Suppressor macrophage treated with lipopolysaccharide for 1 hour (primary cell): ENCODE measurements at regions not wholly inside any gene's neighbourhood (a gene's known extent, or its start where the extent isn't known, plus 50 kb on each side); places are given as distances from the start of the nearest gene placed in this dataset.
A peak's percentile ranks its signal among the peaks of the same experiment; 100 is the strongest.
"Not testable (repeated sequence)": the region's sequence is repeated elsewhere in the genome, so short reads cannot be mapped to it uniquely, and the experiment has no call there.

ENCODE experiments used
- DNase-seq, 3 donors: peaks; one replicate each; pipeline ENCODE4 v3.0.0-alpha.2; 2020 to 2022

DNA sequence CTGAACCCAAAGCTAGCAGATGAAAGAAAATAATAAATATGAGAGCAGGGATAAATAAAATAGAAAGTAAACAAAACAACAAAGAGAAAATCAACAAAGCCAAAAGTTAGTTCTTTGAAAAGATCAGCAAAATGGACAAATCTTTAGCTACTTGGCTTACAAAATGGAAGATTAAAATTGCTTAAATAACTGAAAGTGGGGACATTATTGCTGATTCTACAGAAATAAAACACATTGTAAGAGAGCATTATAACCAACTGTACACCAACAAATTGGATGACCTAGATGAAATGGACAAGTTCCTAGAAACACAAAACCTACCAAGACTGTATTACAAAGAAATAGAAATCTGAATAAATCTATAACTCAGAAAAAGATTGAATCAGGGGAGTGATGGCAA, 238.3 kb upstream of the C1orf87 start:
- DNase-seq, result no peak

DNA sequence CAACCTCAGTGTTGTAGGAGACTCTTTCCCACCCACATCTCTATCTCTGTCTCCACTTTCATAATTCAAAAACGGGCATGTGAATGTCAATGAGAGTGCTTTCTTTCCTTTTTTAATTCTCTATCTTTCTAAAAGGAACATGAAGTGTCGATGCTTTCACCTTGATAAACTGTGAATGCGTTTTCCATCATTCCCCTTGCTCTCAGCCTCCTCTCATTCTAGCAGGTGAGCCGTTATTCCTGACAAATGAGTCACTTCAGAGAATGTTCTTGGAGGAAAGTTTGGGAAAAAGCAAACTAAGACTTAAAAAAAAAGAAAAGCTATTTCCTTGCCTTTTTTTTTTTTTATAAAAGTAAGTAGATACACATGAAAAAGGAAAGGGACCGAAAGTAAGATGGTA, 226.0 kb upstream of the C1orf87 start:
- no peak for DNase-seq

DNA sequence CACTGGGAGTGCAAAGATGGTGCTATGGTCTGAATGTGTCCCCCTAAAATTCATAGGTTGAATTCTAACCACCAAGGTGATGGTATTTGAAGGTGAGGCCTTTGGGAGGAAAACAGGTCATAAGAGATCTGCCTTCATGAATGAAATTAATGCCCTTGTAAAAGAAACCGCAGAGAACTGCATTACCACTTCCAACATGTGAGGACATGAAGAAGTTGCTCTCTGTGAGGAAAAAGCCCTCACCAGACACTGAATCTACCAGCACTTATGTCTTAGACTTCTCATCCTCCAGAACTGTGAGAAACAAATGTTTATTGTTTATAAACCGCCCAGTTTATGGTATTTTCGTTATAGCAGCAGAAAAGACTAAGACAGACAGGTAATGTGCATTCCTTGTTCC, 224.7 kb upstream of the C1orf87 start:
- DNase-seq, result no peak

DNA sequence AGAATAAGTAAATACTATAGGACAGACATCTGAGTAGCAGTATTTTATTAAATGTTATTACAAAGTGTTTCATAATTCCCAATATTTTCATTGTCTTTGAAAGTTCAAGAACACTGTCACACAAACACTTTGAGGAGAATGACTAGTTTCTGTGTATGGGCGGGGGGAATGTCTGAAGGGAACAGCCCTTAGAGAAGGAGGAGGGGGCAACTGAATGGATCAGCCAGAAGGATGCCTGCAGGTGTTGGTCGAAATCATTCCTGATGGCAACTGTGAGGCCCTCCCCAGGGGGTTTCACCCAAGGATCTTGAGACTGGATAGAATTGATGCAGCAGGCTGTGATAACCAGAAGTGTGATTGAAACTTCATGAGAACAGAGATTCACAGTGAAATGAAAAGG, 223.2 kb upstream of the C1orf87 start:
- no peak for DNase-seq

DNA sequence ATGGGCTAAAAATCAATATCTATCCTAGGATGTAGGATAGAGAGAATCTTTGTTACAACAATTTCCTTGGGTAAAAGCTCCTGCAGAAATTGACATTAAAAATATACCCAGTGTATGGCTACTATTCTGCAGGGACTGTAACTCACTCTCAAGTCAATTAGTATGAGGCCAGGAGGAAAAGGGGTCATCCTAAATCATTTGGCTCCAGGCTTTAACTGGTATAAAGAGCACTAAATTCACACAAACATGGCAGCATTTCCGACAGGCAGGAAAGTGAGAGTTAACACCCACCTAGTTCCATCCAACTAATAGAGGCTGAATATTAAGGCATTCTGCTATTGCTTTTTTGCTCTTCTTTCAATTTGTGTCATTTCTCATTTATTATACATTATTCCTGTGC, 218.6 kb upstream of the C1orf87 start:
- no peak for DNase-seq

DNA sequence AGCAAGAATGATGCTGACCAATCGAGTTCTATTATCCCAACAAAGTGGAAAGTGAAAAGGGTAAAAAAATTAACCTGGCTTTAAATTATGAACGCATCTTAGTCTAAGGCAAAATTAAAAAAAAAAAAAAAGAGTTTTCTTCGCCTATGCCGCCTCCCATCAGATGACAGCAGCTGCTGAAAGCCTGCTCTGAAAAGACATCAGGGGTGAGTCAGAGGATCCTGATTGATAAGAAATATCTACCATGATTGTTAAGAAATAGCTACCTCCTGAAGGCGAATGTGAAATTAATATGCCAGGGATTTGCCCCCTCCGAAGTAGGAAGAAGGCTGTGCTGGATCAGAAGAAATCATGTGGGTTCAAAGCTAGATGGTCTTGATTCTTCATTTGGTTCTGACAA, 216.8 kb upstream of the C1orf87 start:
- DNase-seq, result no peak

DNA sequence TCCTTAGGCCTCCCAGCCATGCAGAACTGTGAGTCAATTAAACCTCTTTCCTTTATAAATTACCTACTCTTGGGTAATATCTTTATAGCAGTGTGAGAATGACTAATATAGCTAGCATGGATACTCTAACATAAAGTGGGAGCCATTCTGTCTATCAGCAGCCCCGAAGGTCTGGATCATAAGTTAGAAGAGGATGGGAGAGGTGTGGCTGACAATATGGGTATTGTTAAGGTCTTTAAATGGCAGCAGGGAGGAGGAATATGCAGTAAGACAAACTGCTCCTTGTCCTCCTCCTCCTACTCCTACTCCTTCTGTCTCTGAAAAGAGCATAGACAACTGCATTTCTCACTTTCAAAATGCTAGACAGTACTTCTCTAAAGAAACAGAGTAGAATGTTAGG, 214.0 kb upstream of the C1orf87 start:
- DNase-seq, result no peak

DNA sequence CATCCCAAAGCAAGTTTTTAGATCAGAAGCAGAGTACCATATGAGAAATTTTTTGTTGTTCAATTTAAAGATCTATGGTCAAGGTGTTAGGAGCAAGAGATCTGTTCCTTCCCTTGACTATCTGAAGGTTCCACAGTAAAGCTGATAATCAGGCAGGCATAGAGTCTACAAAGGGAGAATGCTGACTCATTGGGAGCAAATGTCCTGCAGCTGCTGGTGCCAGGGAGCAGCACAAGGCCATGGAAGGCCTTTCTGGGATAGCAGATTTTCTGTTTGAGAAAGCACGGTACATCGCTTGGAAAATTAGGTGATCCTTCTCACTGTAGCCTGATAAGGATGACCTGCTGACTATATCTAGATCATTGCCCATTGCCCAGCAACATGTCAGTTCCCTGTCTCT, 210.1 kb upstream of the C1orf87 start:
- DNase-seq, result no peak

DNA sequence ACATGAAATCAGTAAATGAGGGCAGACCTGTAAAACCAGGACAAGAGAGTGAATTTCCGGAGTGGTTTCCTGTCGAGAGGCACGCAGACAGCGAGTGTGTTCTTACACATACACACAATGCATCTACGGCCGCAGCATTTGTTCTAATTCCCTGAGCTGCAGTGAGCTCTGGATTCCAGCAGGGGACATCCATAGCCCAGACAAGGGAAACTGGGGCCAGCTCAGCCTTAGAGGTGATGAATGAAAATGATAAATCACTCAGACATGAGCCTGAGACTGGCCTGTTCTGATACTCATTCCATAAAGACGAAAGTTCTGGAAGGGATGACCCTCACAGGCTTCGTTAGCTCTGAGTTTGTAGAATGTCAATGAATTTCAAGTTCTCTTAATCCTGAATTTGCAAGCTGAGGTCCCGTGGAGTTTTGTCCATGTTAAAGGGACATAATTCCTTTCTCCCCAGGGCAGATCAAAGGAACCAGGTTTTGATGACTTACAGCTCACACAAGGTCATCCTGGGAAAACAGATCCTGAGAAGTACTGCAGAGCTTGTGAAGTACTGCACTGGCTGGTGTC, 207.9 kb upstream of the C1orf87 start:
- peak; percentile 54 to 64 (median 57) for DNase-seq

DNA sequence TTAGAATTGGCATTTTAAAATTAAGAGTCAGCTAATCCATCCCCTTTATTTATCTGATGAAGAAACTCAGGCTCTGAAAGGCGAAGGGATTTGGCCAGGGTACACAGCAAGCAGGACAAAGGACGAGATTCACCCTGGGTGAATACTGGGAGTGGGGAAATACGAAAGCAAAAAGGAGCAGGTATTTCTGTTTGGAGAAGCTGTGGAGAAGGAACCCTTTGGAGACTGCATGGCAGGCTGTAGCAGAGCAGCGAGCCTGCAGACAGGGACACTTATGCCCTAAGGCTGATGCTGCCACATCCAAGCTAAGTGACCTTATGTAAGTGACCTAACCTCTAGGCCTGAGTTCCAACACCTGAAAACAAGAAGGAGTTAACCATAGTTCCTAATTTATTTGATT, 207.2 kb upstream of the C1orf87 start:
- no peak for DNase-seq

DNA sequence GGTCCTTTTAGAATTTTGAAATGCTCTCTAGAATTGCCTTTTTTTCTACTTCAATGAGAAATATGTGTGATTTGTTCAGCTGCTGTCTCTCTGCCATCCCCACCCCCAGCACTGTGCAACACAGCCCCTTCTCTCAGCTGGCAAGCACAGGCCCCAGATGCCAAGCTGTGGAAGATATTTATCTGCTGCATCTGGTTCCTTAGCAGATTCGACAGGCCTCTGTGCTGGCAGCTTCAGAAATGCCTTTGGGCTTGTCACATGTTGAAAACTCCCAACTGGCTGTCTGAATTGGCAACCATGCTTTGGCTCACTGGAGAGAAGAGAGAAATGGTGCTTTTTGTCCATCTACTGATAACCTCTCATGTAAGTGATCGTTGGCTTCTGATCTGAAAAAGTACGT, 206.7 kb upstream of the C1orf87 start:
- no peak for DNase-seq

DNA sequence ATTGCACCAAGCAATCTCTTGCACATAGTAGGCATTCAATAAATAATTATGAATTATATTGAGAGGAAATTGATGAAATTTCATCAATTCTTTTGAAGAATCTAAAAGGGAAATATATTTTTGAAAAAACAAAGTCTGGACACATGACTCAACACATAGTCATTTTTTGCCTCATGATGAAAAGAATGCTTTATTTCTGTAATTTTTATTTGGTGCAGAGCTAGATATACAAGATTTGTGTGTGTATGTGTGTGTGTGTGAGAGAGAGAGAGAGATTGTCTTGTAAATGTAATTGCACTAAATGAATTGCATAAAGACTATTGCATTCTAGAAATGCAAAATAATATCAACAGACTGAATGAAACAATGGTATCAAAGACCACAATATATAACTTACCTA, 206.2 kb upstream of the C1orf87 start:
- no peak for DNase-seq

DNA sequence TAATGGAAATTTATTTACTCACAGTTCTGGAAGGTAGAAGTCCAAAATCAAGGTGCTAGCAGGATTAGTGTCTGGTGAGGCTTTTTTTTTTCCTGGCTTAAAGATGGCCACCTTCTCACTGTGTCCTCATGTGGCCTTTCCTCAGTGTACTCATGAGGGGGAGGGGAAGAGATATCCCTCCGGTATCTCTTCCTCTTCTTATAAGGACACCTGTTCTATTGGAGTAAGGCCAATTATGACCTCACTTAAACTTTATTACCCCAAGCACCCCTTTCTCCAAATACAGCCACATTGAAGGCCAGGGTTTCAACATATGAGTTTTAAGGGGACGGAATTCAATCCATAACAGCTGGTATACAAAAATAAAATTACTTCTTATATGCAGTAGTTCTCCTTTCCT, 203.7 kb upstream of the C1orf87 start:
- no peak for DNase-seq

DNA sequence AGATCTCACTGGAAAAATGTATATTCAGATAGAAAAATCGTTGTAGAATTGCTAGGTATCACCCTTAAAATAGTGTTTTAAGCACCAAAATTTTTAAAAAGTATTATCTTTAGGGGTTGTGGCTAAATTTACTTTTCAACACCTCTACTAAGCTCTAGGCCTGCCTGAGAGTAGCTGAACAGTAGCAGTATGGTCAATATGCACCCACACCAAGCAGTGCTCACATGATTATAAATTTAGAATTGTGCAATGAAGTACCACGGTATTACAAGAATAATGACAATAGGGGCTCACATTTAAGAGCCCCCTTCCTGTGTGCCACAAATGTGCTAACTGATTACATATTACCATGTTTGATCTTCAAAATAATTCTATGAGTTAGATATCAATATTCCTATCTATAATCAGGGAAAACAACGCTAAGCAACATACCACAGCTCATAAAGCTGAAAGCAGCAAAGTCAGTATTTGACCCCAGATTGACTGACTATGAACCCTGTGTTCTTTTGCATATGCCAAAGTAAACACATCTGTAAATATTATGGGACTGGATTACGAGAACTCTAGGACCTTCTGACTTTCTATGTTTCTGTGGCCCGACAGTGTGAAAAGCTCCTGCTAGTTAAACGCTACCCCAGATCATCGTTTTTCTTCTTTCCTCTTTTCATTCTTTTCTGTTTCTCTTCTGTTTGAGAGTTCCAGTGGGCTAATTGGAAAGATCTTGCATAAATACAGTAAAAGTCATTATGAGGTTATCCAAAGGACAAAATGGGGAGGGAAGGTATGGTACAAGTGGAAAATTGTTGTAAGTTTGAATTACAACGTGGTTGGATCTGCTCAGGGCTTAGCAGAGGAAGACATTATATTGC, 201.1 kb upstream of the C1orf87 start:
- no peak for DNase-seq

DNA sequence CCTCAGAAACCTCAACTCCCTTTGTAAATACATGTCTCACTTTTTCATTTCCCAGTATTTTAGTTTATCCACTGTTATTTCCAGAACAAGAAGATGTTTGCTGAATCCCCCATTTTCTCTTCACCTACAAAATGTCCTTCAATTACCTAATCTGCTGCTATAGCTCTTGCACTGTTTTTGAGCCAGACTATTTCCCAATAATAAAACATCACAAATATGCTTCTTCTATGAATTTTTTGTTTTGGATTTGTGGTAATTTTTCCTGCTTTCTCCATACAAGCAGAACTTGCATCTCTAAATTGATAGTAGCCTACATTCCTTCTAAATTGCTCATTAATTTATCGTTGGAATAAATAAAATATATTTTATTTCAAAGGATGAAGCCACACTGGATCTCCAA, 199.6 kb upstream of the C1orf87 start:
- DNase-seq, result no peak

DNA sequence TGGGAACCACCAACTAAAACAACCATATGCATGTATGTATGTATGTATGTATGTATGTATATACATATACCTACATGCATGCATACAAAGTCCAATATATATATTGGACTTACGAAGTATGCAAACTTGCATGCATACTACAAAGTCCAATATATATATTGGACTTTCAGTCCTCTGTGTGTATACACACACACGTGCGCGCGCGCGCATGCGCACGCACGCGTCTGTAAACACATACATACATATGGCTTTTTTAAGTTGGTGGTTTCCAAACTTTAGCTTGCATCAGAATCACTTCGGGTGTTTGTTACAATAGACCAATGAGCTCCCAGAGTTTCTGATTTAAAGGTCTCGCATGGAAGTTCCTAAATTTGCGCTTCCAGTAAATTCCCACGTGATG, 197.5 kb upstream of the C1orf87 start:
- no peak for DNase-seq

DNA sequence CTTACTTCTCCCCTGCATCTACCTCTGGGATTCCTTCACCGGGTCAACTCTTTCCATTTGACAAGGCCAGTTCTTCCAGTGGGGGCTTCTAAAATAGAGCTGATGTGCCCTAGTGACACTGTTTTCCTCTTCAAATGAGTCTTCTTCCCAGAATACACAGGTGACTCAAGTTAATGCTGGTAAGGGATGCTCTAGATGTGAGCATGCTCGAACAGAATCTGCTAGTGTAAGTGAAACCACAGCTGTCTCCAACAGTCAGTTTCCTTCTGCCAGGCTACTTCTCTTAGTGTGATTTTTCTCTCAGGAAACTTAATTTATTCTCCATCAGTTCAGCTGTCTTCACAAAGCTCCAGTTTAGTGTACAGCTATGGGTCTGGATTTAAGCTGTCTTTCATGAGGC, 194.9 kb upstream of the C1orf87 start:
- no peak for DNase-seq

DNA sequence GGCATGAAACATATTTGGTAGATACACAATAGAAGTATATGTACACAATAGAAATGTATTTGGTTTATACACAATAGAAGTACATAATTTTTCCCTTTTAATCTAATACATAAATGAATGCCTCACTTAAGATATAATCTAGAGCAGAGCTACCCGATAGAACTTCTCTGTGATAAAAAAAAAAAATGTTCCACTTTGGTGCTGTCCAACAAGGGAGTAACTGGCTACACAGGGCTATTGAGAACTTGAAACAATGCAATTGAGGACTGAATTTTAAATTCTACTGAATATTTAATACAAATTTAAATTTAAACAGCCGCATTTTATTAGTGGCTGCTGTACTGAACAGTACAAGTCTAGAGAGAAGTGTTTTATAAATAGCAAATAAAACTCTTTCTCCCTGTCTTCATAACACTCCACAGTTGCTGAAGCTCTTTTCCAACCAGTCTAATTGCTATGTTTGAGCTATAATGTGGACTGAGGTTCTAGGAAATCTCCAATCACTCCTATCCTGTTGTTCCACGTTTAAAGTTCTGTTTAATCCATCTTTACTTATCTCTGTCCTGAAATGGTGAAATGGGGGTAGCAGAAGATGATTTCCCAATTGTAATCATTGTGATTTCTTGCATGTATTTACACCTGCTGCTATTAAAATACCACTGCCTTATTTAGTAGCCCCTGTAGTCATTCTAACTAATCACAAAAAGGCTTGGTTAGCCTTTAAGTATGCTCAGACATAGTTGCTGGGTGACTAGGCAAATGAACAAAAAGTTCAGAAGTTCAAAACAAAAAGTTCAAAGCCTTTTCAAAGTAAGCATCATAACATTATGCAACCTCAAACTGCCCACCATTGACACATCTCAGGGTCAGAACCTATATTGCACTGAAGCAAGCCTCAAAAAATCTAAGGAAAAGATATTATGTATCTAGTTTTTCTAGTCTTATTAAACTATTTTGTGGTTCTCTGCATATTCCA, 192.3 kb upstream of the C1orf87 start:
- DNase-seq, result no peak

DNA sequence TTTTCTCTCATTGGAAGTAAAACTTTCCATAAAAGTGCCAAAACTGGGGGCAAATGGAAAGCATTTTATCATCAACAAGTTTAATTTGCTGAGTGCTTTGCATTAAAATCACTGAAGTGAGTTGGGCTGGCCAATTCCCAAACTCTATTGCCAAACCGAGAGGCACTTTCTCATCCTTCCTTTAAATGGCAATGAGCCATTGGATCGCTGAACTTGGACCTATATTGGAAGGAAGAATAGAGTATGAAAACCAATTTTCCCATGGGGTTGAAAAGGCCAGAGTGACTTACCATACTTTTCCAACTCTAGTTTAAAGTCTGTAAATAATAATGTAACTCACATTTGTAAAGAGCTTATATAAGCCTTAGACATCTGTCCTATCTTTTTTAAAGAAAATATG, 189.1 kb upstream of the C1orf87 start:
- DNase-seq, result no peak

DNA sequence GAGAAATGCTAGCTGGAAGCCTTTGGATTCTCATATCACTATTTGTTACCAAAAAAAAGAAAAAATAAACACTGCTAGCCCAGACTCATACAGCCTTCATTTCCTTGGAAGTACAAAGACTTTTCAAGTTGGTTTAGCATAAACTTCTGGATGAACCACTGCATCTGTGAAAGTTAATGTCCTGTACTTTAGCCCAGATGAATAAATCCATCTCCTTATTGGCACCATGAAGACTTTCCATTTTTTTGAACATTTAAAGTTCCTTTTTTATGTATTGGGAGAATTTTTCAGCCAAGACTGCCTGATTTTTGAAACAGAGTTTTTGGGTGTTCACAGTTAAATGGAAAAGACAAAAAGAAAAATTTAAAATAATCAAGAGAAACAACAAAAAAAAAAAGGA, 184.0 kb upstream of the C1orf87 start:
- DNase-seq, result no peak

DNA sequence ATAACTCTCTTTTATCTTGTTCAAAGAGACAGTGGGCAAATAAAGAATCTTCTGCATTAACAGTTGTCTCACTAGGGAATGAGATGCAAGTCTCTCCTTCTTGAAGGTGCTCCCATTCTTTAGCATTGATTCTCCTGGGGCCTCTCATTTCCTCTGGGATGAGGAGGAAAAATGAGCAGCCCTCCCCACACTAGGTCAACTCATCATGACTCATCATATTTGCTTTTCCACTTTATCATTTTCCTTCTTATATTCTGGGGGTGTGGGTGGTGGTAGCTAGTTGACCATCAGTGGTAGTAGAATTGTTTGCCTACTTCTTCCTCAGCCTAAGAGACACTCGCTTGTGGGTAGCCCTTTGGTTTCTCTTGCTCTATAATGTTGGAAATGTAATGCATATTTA, 182.0 kb upstream of the C1orf87 start:
- DNase-seq, result no peak

DNA sequence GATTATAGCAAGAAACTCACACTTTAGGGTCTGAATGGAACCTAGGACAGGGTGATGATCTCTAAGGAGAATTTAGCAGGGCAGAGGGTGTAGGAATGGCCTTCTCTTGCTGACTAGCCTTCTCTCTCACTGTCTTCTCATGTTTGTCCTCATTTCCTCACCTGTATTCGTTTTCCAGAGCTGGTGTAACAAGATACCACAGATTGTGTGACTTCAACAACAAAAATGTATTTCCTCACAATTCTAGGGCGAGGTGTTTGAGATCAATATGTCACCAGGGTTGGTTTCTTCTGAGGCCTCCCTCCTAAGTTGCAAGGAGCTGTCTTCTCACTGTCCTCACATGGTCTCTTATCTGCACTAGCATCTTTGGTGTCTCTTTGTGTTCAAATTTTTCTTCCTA, 177.9 kb upstream of the C1orf87 start:
- no peak for DNase-seq

DNA sequence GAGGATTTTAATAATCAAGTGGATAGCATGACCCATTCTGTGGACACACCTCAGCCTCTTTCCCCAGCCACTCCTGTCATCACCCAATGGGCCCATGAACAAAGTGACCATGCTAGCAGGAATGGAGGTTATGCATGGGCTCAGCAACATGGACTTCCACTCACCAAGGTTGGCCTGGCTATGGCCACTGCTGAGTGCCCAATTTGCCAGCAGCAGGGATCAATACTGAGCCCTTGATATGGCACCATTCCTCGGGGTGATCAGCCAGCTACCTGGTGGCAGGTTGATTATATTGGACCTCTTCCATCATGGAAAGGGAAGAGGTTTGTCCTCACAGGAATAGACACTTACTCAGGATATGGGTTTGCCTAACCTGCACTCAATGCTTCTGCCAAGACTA, 173.9 kb upstream of the C1orf87 start:
- DNase-seq, result not testable (repeated sequence)

DNA sequence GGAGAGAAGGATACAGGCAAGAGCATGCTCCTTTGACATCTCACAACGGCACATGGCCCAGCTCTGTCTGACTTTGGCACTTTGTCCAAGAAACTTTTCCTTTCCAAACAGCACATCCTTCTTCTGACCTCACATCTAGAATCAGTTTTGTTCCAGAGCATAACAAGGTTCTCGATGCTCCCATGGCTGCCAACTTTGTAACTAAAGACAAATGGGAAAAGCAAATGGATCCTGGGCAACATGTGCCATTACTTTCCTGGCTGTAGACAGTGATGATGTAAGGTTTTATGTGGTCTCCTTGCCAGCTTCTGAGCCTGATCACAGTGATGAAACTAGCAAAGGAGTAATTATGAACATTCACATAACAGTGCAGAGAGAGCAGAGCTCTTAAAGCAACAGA, 171.8 kb upstream of the C1orf87 start:
- no peak for DNase-seq
